H1 (cell line): ENCODE measurements at regions not wholly inside any gene's neighbourhood (a gene's known extent, or its start where the extent isn't known, plus 50 kb on each side); places are given as distances from the start of the nearest gene placed in this dataset.

Source experiments
- CTCF ChIP-seq, 3 experiments: IDR thresholded peaks; 1 replicate in 2 of 3; 2 replicates in 1 of 3; pipeline versions ENCODE4 v1.5.1 to v1.6.1; 2011; ENCODE audit warnings: low read length in 3 of 3, mild to moderate bottlenecking in 3 of 3, inconsistent platforms in 2 of 3, low read depth in 1 of 3, moderate library complexity in 1 of 3; ENCODE audit not compliant: insufficient read depth in 1 of 3; ENCODE audit errors: control extremely low read depth in 1 of 3
- EP300 ChIP-seq, 2 experiments: IDR thresholded peaks; 1 replicate in 1 of 2; 2 replicates in 1 of 2; pipeline ENCODE4 v1.6.1; 2011 to 2012; ENCODE audit warnings: low read depth in 2 of 2, low read length in 2 of 2, mild to moderate bottlenecking in 2 of 2, borderline replicate concordance in 1 of 2, inconsistent platforms in 1 of 2, moderate library complexity in 1 of 2
- RFX5 ChIP-seq: IDR thresholded peaks from 2 replicates; pipeline ENCODE4 v1.6.1; 2011; ENCODE audit warnings: low read depth, low read length, improper control_type of control experiment, borderline replicate concordance
- TAF1 ChIP-seq: IDR thresholded peaks from 2 replicates; pipeline ENCODE4 v1.6.1; 2011; ENCODE audit warnings: mild to moderate bottlenecking, low read depth, low read length

GRCh38 chr4:123784626-123785025, 388.0 kb downstream of the SPRY1 start:
- TF ChIP-seq CTCF (IDR thresholded peaks at IDR 0.05; ENCODE audit: control extremely low read depth in 1 of 3, insufficient read depth in 1 of 3, low read depth in 1 of 3, low read length in 3 of 3) (no peak), EP300 (IDR thresholded peaks at IDR 0.05; ENCODE audit: borderline replicate concordance in 1 of 2, low read depth in 2 of 2, low read length in 2 of 2) (no peak), TAF1 (no peak), RFX5 (no peak)
